ENCODE measurements at regions not wholly inside any gene's neighbourhood (a gene's known extent, or its start where the extent isn't known, plus 50 kb on each side); places are given as distances from the start of the nearest gene placed in this dataset.

DNA sequence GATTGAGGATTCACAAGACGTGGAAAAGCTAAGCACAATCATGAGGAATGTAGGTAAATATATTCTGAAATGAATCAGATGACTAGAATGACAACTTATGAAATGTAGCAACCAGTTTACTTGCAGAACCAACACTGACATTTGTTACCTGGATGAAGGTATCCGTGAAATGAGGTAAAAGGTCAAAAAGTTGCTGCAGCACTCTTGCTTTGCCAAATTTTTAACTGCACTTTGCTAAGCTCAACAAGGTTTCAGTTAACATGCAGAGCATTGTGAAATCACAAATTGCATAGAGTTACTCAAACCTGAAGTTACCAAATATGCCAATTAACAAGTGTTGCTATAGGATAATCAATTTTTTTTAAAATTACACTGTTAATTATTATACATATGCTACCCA lies 1280.1 kb downstream of the KCNT2 start:
- intact Hi-C loops (cut with DNase I; ENCODE audit: low total_unique reads), result no loop called here
- in situ Hi-C loops (cut with MboI; ENCODE audit: low sequenced_read_pairs in 4 of 4), result no loop called here
- ATAC-seq (no peak), DNase-seq (no peak)
- Histone ChIP-seq H3K36me3 (no peaks in the 10 kb centered on the region), H3K9me3 (no peaks in the 10 kb centered on the region), H3K27me3 (no peaks in the 10 kb centered on the region), H3K27ac (no peak overlapping the region), H3K4me3 (no peak overlapping the region), H3K4me1 (no peaks in the 10 kb centered on the region)
- no peak for TF ChIP-seq POLR2A (IDR thresholded peaks at IDR 0.05)
- TF ChIP-seq, protein P1, sequence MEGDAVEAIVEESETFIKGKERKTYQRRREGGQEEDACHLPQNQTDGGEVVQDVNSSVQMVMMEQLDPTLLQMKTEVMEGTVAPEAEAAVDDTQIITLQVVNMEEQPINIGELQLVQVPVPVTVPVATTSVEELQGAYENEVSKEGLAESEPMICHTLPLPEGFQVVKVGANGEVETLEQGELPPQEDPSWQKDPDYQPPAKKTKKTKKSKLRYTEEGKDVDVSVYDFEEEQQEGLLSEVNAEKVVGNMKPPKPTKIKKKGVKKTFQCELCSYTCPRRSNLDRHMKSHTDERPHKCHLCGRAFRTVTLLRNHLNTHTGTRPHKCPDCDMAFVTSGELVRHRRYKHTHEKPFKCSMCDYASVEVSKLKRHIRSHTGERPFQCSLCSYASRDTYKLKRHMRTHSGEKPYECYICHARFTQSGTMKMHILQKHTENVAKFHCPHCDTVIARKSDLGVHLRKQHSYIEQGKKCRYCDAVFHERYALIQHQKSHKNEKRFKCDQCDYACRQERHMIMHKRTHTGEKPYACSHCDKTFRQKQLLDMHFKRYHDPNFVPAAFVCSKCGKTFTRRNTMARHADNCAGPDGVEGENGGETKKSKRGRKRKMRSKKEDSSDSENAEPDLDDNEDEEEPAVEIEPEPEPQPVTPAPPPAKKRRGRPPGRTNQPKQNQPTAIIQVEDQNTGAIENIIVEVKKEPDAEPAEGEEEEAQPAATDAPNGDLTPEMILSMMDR (IDR thresholded peaks at IDR 0.05 in 4 of 5, conservative IDR thresholded peaks at IDR 0.05 in 1 of 5), result no peak

DNA sequence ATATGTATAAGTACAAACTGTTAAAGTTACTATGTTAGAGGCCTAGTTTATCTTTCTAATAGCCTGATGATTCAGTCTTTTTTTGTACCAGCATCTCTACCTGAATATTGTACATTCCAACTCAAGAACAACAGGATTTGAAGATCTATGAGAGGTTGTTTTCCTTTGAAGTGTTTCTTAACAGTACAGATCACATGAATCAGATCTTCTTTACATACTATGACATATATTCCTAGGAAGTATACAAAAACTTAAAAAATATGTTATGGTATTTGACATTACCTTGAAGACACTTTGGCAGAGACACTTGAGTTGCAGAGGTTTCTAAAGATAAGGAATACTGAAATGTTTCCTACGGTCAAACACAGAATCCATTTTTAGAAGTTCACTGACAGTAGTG lies 1280.9 kb downstream of the KCNT2 start:
- H3K36me3 ChIP-seq, result no peaks in the 10 kb centered on the region
- H3K4me3 ChIP-seq, result no peak overlapping the region
- DNase-seq (no peak), ATAC-seq (no peak)
- no peak for TF ChIP-seq POLR2A (IDR thresholded peaks at IDR 0.05)
- TF ChIP-seq, protein P1 (IDR thresholded peaks at IDR 0.05 in 4 of 5, conservative IDR thresholded peaks at IDR 0.05 in 1 of 5), result no peak
- H3K9me3 ChIP-seq, result no peaks in the 10 kb centered on the region
- in situ Hi-C loops (cut with MboI; ENCODE audit: low sequenced_read_pairs in 4 of 4), result no loop called here
- H3K4me1 ChIP-seq, result no peaks in the 10 kb centered on the region
- intact Hi-C loops (cut with DNase I; ENCODE audit: low total_unique reads), result no loop called here
- no peak overlapping the region for H3K27ac ChIP-seq
- H3K27me3 ChIP-seq, result no peaks in the 10 kb centered on the region

- intact Hi-C loops (cut with DNase I; ENCODE audit: low total_unique reads), result no loop called here
- no peak for ATAC-seq
- TF ChIP-seq, protein P1 (IDR thresholded peaks at IDR 0.05 in 4 of 5, conservative IDR thresholded peaks at IDR 0.05 in 1 of 5), result no peak
- no peak for TF ChIP-seq POLR2A (IDR thresholded peaks at IDR 0.05)
These were observed 1281.9 kb downstream of the KCNT2 start for GRCh38 chr1:195326325-195326724.

GRCh38 chr1:195325181-195325580 lies 1283.1 kb downstream of the KCNT2 start:
- intact Hi-C loops (cut with DNase I; ENCODE audit: low total_unique reads), result no loop called here

More at GRCh38 chr1:195326325-195326724, 1281.9 kb downstream of the KCNT2 start:
- no peaks in the 10 kb centered on the region for H3K9me3 ChIP-seq
- H3K27me3 ChIP-seq, result no peaks in the 10 kb centered on the region
- DNase-seq, result no peak
- H3K4me1 ChIP-seq, result no peaks in the 10 kb centered on the region
- no peaks in the 10 kb centered on the region for H3K36me3 ChIP-seq
- in situ Hi-C loops (cut with MboI; ENCODE audit: low sequenced_read_pairs in 4 of 4), result no loop called here
- H3K4me3 ChIP-seq, result no peak overlapping the region
- no peak overlapping the region for H3K27ac ChIP-seq

More at GRCh38 chr1:195325181-195325580, 1283.1 kb downstream of the KCNT2 start:
- ATAC-seq, result no peak
- no peaks in the 10 kb centered on the region for H3K4me1 ChIP-seq
- H3K4me3 ChIP-seq, result no peak overlapping the region
- in situ Hi-C loops (cut with MboI; ENCODE audit: low sequenced_read_pairs in 4 of 4), result no loop called here
- no peak overlapping the region for H3K27ac ChIP-seq
- no peaks in the 10 kb centered on the region for H3K36me3 ChIP-seq
- no peaks in the 10 kb centered on the region for H3K9me3 ChIP-seq
- no peaks in the 10 kb centered on the region for H3K27me3 ChIP-seq
- TF ChIP-seq POLR2A (IDR thresholded peaks at IDR 0.05), result no peak
- TF ChIP-seq, protein P1 (IDR thresholded peaks at IDR 0.05 in 4 of 5, conservative IDR thresholded peaks at IDR 0.05 in 1 of 5), result no peak
- DNase-seq, result no peak
